GM18868 (cell line): ENCODE measurements at regions not wholly inside any gene's neighbourhood (a gene's known extent, or its start where the extent isn't known, plus 50 kb on each side); places are given as distances from the start of the nearest gene placed in this dataset.
A peak's percentile ranks its signal among the peaks of the same experiment; 100 is the strongest.

ENCODE experiments used
- ATAC-seq: cut with Tn5 transposase; IDR thresholded peaks from one replicate; pipeline ENCODE4 v1.9.1; 2021; ENCODE audit warnings: mild to moderate bottlenecking, moderate library complexity; ENCODE audit not compliant: unreplicated experiment

DNA sequence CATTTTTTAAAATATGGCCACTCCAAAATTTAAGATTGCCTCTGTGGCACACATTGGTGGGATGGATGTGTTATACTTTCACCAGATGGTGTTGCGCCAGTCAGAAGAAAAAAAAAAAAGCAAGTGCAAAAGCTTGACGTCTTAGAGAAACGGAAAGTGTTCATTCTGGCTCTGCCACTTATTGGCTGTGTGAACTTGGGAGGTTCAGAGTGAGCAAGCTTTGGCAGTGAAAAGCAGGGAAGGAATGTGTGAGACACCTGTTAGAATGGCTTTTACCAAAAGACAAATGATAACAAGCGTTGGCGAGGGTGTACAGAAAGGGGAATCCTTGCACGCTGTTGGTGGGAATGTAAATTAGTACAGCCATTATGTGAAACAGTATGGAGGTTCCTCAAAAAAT is 298.0 kb downstream of the TMEM114 start:
- no peak for ATAC-seq

DNA sequence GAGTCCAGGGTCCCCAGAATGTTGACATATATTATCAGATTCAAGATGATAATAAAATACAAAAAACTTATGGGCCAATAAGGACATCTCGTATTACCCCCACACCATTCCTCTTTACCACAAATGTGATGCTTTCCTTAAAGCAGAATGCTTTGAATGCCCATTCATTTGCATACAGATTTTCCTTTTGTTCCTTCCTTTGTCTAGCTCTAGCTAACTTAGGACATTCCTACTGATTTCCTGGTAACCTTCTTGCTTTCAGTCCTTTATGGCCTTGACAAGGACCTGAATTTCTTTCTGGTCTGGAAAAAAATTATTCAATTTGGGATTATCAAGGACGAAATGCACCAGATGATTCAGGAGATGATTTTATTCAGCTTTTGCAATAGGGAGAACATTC is 304.0 kb downstream of the TMEM114 start:
- no peak for ATAC-seq

DNA sequence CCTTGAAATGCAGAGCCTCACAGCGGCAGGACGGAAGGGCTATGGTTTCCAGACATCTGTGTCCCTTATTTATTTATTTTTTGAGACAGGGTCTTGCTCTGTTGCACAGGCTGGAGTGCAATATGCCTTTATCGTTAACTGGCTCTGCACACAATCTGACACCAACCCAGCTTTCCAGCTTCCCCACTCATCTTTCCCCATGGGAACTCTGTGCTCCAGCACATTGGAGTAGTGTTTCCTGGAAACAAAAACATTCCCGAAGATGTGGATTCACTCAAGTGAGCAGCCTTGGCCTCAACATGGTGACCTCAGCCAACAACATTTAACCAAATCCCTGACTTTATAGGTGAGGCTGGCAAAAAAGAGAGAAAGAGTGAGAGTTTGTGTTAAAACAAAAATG is 307.1 kb downstream of the TMEM114 start:
- no peak for ATAC-seq

DNA sequence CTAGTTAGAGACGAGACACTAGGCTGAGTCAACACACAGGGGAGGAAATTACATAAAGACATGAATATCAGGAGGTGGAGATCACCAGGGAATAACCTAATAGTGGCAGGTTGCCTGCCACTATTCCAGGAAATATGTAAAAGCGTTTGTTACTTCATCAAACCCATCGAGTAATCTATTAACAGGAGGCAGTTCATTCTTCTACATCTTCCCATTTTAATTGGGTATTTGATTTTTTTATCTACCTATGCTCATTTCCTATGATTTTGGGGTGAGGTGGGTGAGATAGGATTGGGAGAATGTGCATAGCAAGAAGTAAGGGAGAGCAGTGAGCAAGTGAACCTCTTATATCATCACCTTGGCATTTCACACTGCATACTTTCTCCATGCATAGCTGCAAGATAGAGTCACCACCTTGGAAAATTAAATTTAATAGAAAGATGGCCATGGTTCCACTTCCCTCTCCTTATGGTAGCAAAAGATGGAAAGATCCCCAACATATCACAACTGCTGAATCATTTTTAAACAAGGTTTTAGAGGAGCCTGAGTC is 312.2 kb downstream of the TMEM114 start:
- ATAC-seq, result no peak

DNA sequence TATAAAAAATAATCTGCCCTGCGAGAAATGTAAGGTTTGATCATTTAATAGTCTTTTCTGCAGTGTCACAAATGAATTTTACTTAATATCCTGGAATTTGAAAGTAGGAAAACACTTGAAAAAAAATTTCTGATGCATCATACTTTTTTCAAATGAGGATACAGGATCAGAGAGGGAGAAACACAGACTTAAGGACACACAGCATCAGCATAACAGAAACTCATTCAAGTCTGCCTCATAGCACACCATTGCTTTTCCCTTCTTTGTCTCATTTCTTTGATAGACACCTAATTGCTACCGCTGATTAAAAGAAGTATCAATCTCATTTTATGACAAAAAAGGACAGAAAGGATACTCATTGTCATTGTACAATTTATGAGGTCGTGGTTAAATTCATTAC is 319.0 kb downstream of the TMEM114 start:
- no peak for ATAC-seq

DNA sequence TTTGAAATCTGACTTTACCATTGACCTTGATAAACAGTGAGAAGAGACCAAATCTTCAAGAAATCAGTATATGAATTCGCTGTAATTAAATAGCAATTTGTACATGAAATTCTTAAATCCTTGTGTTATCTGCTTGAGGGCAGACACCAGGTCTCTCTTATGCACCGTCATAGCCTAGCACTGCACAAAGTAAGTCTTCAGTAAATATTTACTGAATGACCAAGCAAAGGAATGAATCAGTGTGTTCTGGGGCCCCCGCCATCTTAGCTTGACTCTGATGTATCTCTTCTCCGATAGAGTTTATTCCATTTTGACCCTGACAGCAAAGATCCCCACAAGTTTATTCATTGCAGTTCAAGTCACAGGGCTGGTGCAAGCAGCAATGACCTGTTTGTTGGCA is 328.0 kb downstream of the TMEM114 start:
- ATAC-seq, result no peak

DNA sequence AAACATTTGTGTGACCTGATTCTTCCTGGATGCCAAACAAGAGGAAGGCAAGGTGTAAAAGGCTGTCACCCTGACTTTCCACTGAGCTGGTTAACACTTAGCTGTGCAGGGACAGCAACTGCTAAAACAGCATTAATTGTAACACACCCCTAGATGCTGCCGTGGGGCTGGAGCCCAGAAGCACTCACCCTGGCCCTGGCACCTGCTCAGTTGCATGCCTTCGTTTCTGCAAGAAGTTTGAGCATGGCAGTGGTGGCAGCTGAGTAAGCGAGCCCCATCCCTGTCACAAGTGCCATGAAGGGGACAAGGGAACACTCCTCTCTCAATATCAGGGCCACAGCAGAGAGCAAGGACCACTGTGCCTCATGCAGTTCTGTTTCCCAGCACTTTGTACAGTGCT is 330.2 kb downstream of the TMEM114 start:
- no peak for ATAC-seq

DNA sequence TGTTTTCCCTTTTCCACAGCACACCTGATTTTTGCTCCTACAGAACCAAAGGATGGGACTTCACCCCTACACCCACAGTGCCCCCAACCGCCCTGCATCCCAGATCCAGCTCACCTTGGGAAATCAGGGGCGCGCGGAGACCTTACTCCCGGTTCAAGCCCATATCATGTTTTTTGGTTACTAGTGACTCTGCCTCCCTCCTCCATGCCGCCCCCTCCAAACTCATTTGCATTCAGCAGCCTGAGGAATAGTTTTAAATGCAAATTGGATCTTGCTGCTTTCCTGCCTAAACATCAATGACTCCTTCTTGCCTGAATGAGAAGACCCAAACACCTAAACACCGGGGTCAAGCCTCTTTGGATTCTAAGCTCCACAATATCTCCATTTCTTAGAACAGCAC is 331.8 kb downstream of the TMEM114 start:
- ATAC-seq, result no peak

DNA sequence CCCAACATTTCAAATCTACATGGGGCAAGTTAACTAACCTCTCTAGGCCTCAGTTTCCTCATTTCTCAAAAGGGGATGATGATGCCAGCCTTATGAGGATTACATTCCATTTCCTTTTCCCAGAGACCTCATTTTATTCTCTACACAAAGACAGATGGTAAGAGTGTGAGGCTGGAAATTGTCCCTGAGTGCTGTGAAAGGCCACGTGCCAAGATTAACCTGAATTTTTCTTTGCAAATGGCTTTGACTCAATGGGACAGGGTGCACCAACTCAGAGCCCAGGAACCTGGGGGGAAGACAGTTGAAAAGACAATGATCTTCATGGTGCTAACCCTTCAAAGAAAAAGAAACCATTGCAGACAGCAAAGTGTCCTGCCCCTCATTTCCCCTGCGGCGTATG is 332.8 kb downstream of the TMEM114 start:
- ATAC-seq, result no peak

DNA sequence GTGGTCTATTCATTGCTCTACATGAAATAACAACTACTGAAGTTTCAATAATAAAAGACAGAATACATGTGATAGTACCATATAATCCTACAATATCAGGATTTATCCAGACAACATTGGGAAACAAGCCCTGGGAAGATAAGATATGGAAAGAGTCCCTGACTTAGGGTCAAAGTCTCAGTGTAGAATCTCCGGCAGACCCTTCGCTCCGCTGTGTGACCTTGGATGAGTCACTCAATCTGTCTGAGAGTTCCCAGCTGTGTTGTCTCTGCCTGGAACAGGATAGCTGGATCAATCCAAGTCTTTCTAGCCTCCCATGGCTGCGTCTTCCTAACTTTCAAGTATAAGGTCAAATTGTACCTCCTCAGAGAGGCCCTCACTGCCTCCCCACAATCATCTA is 335.9 kb downstream of the TMEM114 start:
- no peak for ATAC-seq

DNA sequence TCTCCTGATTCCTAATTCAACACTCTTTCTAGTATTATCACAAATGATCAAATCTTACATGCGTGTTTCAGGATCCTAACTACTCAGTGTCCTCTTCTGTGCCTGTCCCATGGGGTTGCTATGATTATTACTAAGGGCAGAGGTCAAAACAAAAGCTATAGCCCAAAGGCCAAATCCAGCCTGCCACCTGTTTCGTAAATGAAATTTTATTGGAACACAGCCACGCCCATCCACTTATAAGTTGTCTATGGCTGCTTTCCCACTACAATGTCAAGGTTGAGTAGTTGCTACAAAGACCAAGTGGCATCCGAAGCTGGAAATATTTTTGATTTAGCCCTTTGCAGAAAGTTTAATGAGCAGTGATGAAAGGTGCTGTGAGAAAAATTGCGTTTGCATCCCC is 336.6 kb downstream of the TMEM114 start:
- ATAC-seq, result no peak

DNA sequence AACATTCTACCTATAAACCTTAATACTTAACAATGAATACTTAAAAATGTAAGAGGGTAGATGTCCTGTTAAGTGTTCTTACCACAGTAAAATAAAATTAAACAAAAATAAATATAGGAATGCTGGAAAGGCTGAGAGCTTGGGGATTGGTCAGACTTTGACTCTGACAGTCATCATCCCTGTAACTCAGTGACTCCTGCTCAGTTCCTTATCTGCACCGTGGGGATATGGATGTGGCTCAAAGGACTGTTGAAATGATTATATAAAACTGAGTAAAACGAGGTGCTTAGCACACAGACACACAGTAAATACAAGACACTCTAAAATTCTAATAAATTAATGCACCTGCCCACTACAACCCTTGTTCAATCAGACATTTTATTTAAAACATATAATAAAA is 338.6 kb downstream of the TMEM114 start:
- ATAC-seq, result no peak

DNA sequence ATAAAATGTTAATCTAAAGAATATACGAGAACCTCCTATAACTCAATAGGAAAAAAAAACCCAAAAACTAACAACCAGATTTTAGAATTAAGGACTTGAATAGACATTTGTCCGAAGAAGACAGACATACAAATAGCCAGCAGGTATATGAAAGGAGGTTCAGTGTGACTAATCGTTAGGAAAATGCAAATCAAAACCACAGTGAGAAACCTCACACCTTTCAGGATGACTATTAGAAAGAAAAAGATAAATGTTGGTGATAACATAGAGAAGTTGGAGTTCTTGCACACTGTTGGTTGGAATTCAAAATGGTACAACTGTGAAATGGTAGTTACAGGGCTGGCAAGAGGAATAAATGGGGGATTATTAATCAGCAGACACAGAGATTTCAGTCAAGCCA is 339.0 kb downstream of the TMEM114 start:
- ATAC-seq, result peak; percentile 73

DNA sequence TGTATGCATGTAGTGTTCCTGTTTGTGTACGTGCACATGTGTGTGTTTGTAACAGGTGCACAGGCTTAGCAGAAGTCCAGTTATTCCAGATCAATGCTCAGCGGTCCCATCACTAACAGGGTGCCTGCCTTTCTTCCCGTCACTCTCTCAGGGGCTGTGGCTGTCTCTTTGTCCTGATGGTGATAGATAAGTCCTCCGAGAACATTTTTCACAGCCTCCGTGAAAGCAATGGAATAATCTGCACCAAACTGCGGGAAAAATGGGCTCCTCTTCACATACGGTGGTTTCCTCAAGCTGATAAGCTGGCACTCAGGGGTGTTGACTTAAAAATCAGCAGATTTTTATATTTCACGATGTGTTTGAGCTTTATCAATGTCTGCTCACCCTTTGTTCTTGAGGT is 342.3 kb downstream of the TMEM114 start:
- ATAC-seq, result no peak

DNA sequence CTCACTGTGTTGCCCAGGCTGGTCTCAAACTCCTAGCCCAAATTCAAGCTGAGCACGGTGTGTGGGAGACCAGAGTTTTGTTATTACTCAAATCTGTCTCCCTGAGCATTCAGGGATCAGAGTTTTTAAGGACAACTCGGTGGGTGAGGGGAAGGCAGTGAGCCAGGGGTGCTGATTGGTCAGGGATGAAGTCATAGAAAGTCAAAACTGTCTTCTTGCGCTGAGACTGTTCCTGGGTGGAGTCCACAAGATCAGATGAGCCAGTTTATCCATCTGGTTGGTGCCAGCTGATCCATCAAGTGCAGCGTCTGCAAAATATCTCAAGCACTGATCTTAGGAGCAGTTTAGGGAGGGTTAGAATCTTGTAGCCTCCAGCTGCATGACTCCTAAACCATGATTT is 346.3 kb downstream of the TMEM114 start:
- no peak for ATAC-seq

DNA sequence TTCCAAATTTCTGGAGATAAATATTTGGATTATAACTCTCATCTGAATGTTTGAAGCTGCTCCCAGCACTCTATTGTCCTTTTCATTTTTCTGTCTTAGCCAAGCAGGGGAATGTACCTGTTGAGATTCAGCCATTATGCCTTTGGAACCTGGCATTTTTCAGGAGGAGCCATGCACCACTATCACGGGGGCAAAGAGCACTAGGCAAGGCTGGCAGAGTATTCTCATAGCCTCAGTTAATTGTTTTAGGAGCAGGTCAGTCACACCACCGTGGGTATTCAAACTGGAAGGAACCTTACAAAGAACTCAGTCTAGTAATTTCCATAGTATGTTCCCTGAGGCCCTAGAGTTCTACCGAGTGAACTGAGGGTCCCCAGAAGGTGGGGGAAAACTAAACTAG is 348.9 kb downstream of the TMEM114 start:
- no peak for ATAC-seq

DNA sequence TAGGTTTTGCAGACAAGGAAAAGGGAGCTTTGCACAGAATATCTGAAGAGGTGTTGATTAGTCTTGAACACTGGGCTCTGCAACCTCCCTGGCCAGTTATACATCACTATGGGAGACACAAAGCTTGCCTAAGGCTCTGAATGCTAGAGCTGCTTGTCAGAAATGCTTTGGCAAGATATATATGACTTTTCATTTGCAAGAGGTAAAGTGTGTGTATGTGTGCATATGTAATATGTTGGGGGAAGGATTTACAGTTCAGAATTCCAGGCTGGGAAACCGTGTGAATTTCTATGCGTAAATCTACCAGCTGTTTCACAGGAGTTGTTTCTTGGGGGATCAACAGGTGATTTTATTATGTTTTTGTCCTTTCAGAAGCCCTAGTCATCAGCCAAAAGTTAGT is 350.9 kb downstream of the TMEM114 start:
- no peak for ATAC-seq

DNA sequence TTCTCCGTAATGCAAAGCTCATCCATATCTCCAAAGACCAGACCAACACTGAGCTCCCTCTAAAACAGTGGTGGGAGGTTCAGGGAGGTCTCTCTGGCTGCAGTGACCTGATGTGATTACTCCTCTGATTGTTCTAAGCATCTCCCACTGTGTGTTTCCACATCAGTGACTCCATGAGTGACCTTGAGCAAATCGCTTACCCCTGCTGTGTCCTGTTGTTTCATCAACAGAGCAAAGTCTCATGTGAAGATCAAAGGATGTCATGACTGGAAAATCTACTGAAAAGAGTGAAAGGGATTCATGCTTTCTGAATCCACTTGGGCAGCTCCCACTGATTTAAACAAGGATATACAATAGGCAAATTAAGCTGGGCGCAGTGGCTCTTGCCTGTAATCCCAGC is 352.9 kb downstream of the TMEM114 start:
- no peak for ATAC-seq

DNA sequence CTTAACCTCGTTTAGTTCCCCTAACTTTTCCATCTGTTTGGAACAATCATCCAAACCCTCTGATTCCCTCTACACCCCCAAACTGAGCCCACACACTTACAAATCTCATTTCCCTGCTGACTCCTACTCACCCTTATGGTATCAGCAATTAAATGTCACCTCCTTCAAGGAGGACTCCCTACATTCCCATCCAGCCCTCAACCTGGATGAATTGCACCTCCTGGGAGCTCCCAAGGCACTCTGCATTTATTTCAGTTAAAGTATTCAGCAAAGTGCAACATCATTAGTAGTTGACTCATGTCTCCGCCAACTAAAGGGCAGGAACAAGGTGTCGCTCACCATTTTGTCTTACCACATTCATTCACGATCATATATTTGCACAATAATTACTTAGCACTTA is 353.5 kb downstream of the TMEM114 start:
- no peak for ATAC-seq

DNA sequence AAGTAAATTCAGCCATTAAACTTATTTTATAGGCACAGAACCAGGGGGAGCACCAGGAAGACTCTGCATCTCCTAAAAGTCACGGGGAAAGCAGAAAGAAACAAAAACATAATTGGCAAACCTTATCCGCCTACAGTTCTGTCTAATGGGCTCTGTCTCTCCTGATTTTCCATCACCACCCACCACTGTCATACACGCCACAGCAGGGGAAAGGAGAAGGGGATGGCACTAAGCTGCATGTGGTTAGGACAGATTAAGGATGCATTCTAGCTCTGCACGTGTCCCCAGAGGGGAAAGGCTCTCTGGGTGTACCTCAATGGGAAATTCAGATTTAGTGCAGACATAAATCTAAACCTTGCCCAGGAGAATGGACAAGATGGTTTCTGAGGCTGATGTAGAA is 359.8 kb downstream of the TMEM114 start:
- ATAC-seq, result no peak

DNA sequence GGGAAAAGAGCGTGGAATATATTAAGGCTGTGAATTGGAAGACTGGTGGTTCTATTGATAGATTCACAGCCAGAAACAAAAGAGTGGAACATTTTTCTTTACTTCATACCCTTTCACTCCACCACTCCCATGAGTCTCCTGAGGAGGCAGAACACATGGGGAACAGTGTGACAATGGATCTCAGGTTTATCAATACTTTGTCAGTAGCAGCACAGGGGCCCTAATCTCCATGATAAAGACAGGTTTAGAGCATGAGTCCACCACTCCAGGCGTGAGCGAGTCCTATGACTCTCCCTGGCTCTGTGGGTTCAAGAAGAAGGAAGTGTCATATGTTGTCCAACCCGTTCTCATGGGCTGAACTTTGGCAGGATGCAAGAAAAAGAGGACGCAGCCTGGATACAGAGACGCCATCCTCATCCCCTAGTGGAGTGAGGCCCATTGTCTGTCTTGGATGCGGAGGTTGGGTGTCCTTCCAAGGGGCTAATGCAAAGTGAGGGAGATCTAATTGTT is 361.2 kb downstream of the TMEM114 start:
- ATAC-seq, result no peak

DNA sequence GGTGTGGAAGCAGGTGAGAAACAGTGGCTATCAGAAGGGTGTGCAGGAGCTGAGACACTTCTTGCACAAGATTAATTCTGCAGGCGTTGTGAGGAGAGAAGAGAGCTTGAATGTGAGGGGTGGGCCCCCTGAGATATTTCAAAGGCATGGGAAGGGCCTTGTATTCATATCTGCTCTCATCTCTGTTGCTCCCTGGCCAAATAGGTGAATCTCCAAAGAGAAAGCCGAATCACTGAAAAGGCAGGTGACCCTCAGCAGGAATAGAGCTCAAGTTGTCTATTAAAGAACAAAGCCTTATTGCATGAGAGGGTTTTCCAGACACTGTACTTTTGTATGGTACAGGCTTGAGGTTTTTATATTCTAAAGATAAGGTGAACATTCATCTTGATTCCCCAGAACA is 373.1 kb downstream of the TMEM114 start:
- ATAC-seq, result no peak

DNA sequence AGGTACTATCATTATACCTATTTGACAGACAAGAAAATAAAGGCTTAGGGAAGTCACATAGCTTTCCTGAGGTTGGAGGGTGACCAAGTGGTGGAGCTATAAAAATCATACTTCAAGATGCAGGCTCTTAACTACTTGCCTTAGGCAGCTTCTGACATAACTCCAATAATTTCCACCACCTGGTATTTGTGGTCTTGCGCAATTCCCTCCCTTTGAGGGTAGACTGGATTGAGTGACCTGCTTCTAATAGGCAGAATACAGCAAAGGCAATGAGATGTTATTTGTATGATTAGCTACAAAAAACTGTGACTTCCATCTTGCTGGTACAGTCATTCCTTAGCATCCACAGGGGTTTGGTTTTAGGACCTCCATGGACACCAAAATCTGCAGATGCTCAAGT is 385.5 kb downstream of the TMEM114 start:
- ATAC-seq, result no peak

DNA sequence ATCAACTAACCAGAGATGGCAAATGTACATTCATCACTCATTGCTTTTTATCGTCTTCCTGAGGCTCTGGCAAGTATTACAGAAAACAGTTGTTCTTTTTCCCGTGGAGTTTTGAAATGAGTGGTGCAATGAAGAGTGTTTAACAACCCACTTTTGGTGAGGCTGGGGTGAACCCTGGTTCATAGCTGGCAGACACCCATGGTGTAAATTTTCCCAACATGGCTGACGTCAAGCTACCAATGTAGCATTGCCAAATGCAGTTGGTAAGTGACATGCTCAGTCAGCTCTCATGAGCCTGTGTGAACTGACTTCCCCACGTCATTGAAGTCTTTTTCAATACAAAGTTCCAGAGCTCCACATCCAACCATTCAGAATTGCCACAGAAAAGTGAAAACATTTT is 386.2 kb downstream of the TMEM114 start:
- no peak for ATAC-seq
